Liver (tissue), 8 donors: ENCODE measurements at regions not wholly inside any gene's neighbourhood (a gene's known extent, or its start where the extent isn't known, plus 50 kb on each side); places are given as distances from the start of the nearest gene placed in this dataset.

ENCODE experiments used
- DNase-seq: peaks from one replicate; pipeline ENCODE4 v3.0.0-alpha.2; 2017; ENCODE audit warnings: low spot score
- H3K27ac ChIP-seq, 2 donors: one replicate each; pipeline ENCODE4 v1.7.0; 2013; ENCODE audit warnings: inconsistent platforms in 2 of 2, low read length in 2 of 2, control low read depth in 1 of 2, low read depth in 1 of 2, mild to moderate bottlenecking in 1 of 2
- H3K27me3 ChIP-seq, 4 donors: one replicate each; pipeline versions ENCODE4 v1.6.1 to v1.7.0; 2013; ENCODE audit warnings: low read length in 3 of 4, inconsistent platforms in 1 of 4, mild to moderate bottlenecking in 1 of 4, moderate library complexity in 1 of 4; ENCODE audit not compliant: control insufficient read depth in 4 of 4, insufficient read depth in 4 of 4
- H3K36me3 ChIP-seq, 4 donors: one replicate each; pipeline versions ENCODE4 v1.6.1 to v1.7.0; 2013; ENCODE audit warnings: low read length in 3 of 4, mild to moderate bottlenecking in 3 of 4, low read depth in 1 of 4, moderate library complexity in 1 of 4; ENCODE audit not compliant: control insufficient read depth in 4 of 4, insufficient read depth in 3 of 4
- H3K4me1 ChIP-seq, 4 donors: one replicate each; pipeline versions ENCODE4 v1.6.1 to v1.7.0; 2013; ENCODE audit warnings: low read length in 3 of 4, mild to moderate bottlenecking in 3 of 4, moderate library complexity in 1 of 4; ENCODE audit not compliant: control insufficient read depth in 4 of 4, insufficient read depth in 4 of 4
- H3K4me3 ChIP-seq, 3 donors: one replicate each; pipeline versions ENCODE4 v1.6.1 to v1.7.0; 2013; ENCODE audit warnings: low read length in 3 of 3, control low read depth in 1 of 3, low read depth in 1 of 3, mild to moderate bottlenecking in 1 of 3
- H3K9ac ChIP-seq, 2 donors: one replicate each; pipeline ENCODE4 v1.7.0; 2013; ENCODE audit warnings: low read length in 2 of 2, mild to moderate bottlenecking in 2 of 2, moderate library complexity in 2 of 2, control low read depth in 1 of 2, low read depth in 1 of 2
- H3K9me3 ChIP-seq, 4 donors: one replicate each; pipeline versions ENCODE4 v1.6.1 to v1.7.0; 2013; ENCODE audit warnings: low read length in 3 of 4; ENCODE audit not compliant: control insufficient read depth in 4 of 4
- EGR1 ChIP-seq, 2 donors: IDR thresholded peaks; 2 replicates each; pipeline ENCODE4 v1.6.1; 2016 to 2018; ENCODE audit warnings: antibody characterized with exemption in 2 of 2, low read depth in 2 of 2
- FOXA1 ChIP-seq: IDR thresholded peaks from 2 replicates; pipeline ENCODE4 v1.6.1; 2016; ENCODE audit warnings: antibody characterized with exemption
- FOXA2 ChIP-seq: IDR thresholded peaks from 2 replicates; pipeline ENCODE4 v1.6.1; 2016; ENCODE audit warnings: antibody characterized with exemption
- GABPA ChIP-seq, 2 donors: IDR thresholded peaks in 1 of 2; conservative IDR thresholded peaks in 1 of 2; 2 replicates each; pipeline ENCODE4 v1.6.1; 2016; ENCODE audit warnings: antibody characterized with exemption in 2 of 2, mild to moderate bottlenecking in 1 of 2, moderate library complexity in 1 of 2
- HNF4A ChIP-seq, 2 donors: conservative IDR thresholded peaks; 2 replicates each; pipeline ENCODE4 v1.6.1; 2016; ENCODE audit warnings: antibody characterized with exemption in 2 of 2, mild to moderate bottlenecking in 2 of 2
- HNF4G ChIP-seq: IDR thresholded peaks from 2 replicates; pipeline ENCODE4 v1.6.1; 2016; ENCODE audit warnings: antibody characterized with exemption
- JUND ChIP-seq, 2 donors: IDR thresholded peaks; 2 replicates each; pipeline ENCODE4 v1.6.1; 2016; ENCODE audit warnings: antibody characterized with exemption in 2 of 2
- MAX ChIP-seq: IDR thresholded peaks from 2 replicates; pipeline ENCODE4 v1.6.1; 2016; ENCODE audit warnings: antibody characterized with exemption
- NR2F2 ChIP-seq: IDR thresholded peaks from 2 replicates; pipeline ENCODE4 v1.6.1; 2016; ENCODE audit warnings: antibody characterized with exemption
- RAD21 ChIP-seq, 2 donors: IDR thresholded peaks; 2 replicates each; pipeline ENCODE4 v1.6.1; 2016; ENCODE audit warnings: antibody characterized with exemption in 2 of 2, mild to moderate bottlenecking in 2 of 2
- RXRA ChIP-seq, 2 donors: IDR thresholded peaks; 2 replicates each; pipeline ENCODE4 v1.6.1; 2017 to 2018; ENCODE audit warnings: antibody characterized with exemption in 2 of 2, mild to moderate bottlenecking in 1 of 2
- SP1 ChIP-seq: IDR thresholded peaks from 2 replicates; pipeline ENCODE4 v1.6.1; 2018; ENCODE audit warnings: antibody characterized with exemption, mild to moderate bottlenecking
- TAF1 ChIP-seq: conservative IDR thresholded peaks from 2 replicates; pipeline ENCODE4 v1.6.1; 2016; ENCODE audit warnings: antibody characterized with exemption, mild to moderate bottlenecking
- YY1 ChIP-seq: IDR thresholded peaks from 2 replicates; pipeline ENCODE4 v1.6.1; 2016; ENCODE audit warnings: antibody characterized with exemption, mild to moderate bottlenecking
- WGBS: extraction: QIAGEN DNeasy Blood & Tissue Kit; methylation state at CpG from one replicate; pipeline ENCODE4 v1.1.7; 2013; 5-methylcytosine and 5-hydroxymethylcytosine counted together
- TF ChIP-seq, protein P1 (sequence below): IDR thresholded peaks from 2 replicates; pipeline ENCODE4 v1.6.1; 2016; ENCODE audit warnings: antibody characterized with exemption
- TF ChIP-seq, protein P2 (sequence below): fragments of 150-350 bp; IDR thresholded peaks from 2 replicates; pipeline ENCODE4 v1.5.1; 2017; ENCODE audit warnings: improper control_type of control experiment, low read depth, low read length; ENCODE audit not compliant: missing input control
- TF ChIP-seq, protein P3 (sequence below): IDR thresholded peaks from 2 replicates; pipeline ENCODE4 v1.6.1; 2016; ENCODE audit warnings: antibody characterized with exemption, mild to moderate bottlenecking
- donor health status: healthy.
- donor health status: healthy.
- donor health status: healthy.
- donor health status: healthy.
- donor health status: healthy.

- no peak overlapping the region for H3K4me3 ChIP-seq
- no peak for DNase-seq
- H3K9me3 ChIP-seq: no peaks in the 10 kb centered on the region
- no peaks in the 10 kb centered on the region for H3K27me3 ChIP-seq
- H3K4me1 ChIP-seq: peaks cover 0 to 9% (median 0%) of the 10 kb centered on the region in 4 donors
- TF ChIP-seq EGR1 (IDR thresholded peaks at IDR 0.05; ENCODE audit: low read depth in 2 of 2) (no peak), HNF4A (conservative IDR thresholded peaks at IDR 0.05) (no peak), SP1 (no peak), TAF1 (no peak), NR2F2 (no peak), RAD21 (IDR thresholded peaks at IDR 0.05) (no peak), HNF4G (no peak), FOXA1 (no peak), GABPA (IDR thresholded peaks at IDR 0.05 in 1 of 2, conservative IDR thresholded peaks at IDR 0.05 in 1 of 2) (no peak), JUND (IDR thresholded peaks at IDR 0.05) (no peak), YY1 (no peak)
- TF ChIP-seq, protein P1, sequence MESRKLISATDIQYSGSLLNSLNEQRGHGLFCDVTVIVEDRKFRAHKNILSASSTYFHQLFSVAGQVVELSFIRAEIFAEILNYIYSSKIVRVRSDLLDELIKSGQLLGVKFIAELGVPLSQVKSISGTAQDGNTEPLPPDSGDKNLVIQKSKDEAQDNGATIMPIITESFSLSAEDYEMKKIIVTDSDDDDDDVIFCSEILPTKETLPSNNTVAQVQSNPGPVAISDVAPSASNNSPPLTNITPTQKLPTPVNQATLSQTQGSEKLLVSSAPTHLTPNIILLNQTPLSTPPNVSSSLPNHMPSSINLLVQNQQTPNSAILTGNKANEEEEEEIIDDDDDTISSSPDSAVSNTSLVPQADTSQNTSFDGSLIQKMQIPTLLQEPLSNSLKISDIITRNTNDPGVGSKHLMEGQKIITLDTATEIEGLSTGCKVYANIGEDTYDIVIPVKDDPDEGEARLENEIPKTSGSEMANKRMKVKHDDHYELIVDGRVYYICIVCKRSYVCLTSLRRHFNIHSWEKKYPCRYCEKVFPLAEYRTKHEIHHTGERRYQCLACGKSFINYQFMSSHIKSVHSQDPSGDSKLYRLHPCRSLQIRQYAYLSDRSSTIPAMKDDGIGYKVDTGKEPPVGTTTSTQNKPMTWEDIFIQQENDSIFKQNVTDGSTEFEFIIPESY: no peak
- H3K9ac ChIP-seq: no peak overlapping the region
- 49% methylated on average over 1 of the region's 1 CpG for WGBS
- no peak overlapping the region for H3K27ac ChIP-seq
- H3K36me3 ChIP-seq: no peaks in the 10 kb centered on the region
Observed at GRCh38 chr14:34372786-34373185, 89.3 kb downstream of the SPTSSA start.

- no peaks in the 10 kb centered on the region for H3K36me3 ChIP-seq
- H3K9me3 ChIP-seq: no peaks in the 10 kb centered on the region
- no peak overlapping the region for H3K9ac ChIP-seq
- H3K4me1 ChIP-seq: peaks cover 0 to 17% (median 2%) of the 10 kb centered on the region in 4 donors
- DNase-seq: no peak
- WGBS: 57% methylated on average over 1 of the region's 1 CpG
- no peak overlapping the region for H3K27ac ChIP-seq
- TF ChIP-seq YY1 (no peak), RXRA (IDR thresholded peaks at IDR 0.05) (no peak), GABPA (IDR thresholded peaks at IDR 0.05 in 1 of 2, conservative IDR thresholded peaks at IDR 0.05 in 1 of 2) (no peak), FOXA2 (no peak), HNF4G (no peak), SP1 (no peak), EGR1 (IDR thresholded peaks at IDR 0.05; ENCODE audit: low read depth in 2 of 2) (no peak), HNF4A (conservative IDR thresholded peaks at IDR 0.05) (no peak), JUND (IDR thresholded peaks at IDR 0.05) (no peak), RAD21 (IDR thresholded peaks at IDR 0.05) (no peak), MAX (no peak)
- TF ChIP-seq, protein P2, sequence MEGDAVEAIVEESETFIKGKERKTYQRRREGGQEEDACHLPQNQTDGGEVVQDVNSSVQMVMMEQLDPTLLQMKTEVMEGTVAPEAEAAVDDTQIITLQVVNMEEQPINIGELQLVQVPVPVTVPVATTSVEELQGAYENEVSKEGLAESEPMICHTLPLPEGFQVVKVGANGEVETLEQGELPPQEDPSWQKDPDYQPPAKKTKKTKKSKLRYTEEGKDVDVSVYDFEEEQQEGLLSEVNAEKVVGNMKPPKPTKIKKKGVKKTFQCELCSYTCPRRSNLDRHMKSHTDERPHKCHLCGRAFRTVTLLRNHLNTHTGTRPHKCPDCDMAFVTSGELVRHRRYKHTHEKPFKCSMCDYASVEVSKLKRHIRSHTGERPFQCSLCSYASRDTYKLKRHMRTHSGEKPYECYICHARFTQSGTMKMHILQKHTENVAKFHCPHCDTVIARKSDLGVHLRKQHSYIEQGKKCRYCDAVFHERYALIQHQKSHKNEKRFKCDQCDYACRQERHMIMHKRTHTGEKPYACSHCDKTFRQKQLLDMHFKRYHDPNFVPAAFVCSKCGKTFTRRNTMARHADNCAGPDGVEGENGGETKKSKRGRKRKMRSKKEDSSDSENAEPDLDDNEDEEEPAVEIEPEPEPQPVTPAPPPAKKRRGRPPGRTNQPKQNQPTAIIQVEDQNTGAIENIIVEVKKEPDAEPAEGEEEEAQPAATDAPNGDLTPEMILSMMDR: no peak
- TF ChIP-seq, protein P3, sequence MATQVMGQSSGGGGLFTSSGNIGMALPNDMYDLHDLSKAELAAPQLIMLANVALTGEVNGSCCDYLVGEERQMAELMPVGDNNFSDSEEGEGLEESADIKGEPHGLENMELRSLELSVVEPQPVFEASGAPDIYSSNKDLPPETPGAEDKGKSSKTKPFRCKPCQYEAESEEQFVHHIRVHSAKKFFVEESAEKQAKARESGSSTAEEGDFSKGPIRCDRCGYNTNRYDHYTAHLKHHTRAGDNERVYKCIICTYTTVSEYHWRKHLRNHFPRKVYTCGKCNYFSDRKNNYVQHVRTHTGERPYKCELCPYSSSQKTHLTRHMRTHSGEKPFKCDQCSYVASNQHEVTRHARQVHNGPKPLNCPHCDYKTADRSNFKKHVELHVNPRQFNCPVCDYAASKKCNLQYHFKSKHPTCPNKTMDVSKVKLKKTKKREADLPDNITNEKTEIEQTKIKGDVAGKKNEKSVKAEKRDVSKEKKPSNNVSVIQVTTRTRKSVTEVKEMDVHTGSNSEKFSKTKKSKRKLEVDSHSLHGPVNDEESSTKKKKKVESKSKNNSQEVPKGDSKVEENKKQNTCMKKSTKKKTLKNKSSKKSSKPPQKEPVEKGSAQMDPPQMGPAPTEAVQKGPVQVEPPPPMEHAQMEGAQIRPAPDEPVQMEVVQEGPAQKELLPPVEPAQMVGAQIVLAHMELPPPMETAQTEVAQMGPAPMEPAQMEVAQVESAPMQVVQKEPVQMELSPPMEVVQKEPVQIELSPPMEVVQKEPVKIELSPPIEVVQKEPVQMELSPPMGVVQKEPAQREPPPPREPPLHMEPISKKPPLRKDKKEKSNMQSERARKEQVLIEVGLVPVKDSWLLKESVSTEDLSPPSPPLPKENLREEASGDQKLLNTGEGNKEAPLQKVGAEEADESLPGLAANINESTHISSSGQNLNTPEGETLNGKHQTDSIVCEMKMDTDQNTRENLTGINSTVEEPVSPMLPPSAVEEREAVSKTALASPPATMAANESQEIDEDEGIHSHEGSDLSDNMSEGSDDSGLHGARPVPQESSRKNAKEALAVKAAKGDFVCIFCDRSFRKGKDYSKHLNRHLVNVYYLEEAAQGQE: no peak
- TF ChIP-seq, protein P1: no peak
- H3K4me3 ChIP-seq: no peak overlapping the region
- H3K27me3 ChIP-seq: no peaks in the 10 kb centered on the region
Observed at GRCh38 chr14:34369648-34370030, 92.4 kb downstream of the SPTSSA start.
